ENCODE measurements at regions not wholly inside any gene's neighbourhood (a gene's known extent, or its start where the extent isn't known, plus 50 kb on each side); places are given as distances from the start of the nearest gene placed in this dataset.

DNA sequence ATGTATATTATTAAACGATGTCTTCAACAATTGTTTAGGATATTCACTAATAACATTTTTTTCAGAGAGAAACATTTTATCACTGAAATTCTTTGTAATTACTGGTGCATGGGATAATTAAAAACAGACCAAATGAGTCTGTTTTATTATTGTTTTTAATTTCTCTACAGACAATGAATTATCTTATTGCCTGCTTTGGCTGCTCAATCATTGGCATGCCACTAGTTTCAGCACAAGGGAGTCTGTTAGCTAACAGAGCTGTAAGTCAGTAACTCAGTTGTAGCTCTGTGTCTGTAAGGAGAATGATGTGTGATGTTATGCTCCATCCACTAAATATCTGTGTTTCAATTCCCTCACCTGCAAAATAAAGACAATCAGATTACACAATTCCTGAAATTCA, 443.9 kb downstream of the PRR16 start:
- H3K36me3 Mint-ChIP-seq: no peaks in the 10 kb centered on the region
- no peaks in the 10 kb centered on the region for H3K27me3 Mint-ChIP-seq
- no peak overlapping the region for H3K4me3 Mint-ChIP-seq
- H3K9me3 Mint-ChIP-seq: no peaks in the 10 kb centered on the region
- no peak for TF ChIP-seq CTCF (conservative IDR thresholded peaks at IDR 0.05)
- no peak overlapping the region for H3K27ac Mint-ChIP-seq
- no peaks in the 10 kb centered on the region for H3K4me1 Mint-ChIP-seq (ENCODE audit: unreplicated experiment)
- DNase-seq (ENCODE audit: extremely low spot score, unreplicated experiment): no peak

- Mint-ChIP-seq H3K4me1 (ENCODE audit: unreplicated experiment) (no peaks in the 10 kb centered on the region), H3K4me3 (no peak overlapping the region), H3K27me3 (no peaks in the 10 kb centered on the region), H3K36me3 (no peaks in the 10 kb centered on the region), H3K9me3 (no peaks in the 10 kb centered on the region), H3K27ac (no peak overlapping the region)
- DNase-seq (ENCODE audit: extremely low spot score, unreplicated experiment): no peak
- TF ChIP-seq CTCF (conservative IDR thresholded peaks at IDR 0.05): no peak
These were observed 446.5 kb downstream of the PRR16 start for GRCh38 chr5:120910629-120911028.

- Mint-ChIP-seq H3K36me3 (no peaks in the 10 kb centered on the region), H3K27me3 (no peaks in the 10 kb centered on the region), H3K9me3 (no peaks in the 10 kb centered on the region), H3K4me1 (ENCODE audit: unreplicated experiment) (no peaks in the 10 kb centered on the region), H3K4me3 (no peak overlapping the region), H3K27ac (no peak overlapping the region)
- no peak for DNase-seq (ENCODE audit: extremely low spot score, unreplicated experiment)
- TF ChIP-seq CTCF (conservative IDR thresholded peaks at IDR 0.05): no peak
These were observed 449.3 kb downstream of the PRR16 start for GRCh38 chr5:120913396-120913795.

- Mint-ChIP-seq H3K9me3 (no peaks in the 10 kb centered on the region), H3K4me3 (no peak overlapping the region), H3K27me3 (no peaks in the 10 kb centered on the region), H3K36me3 (no peaks in the 10 kb centered on the region), H3K27ac (no peak overlapping the region), H3K4me1 (ENCODE audit: unreplicated experiment) (no peaks in the 10 kb centered on the region)
- no peak for TF ChIP-seq CTCF (conservative IDR thresholded peaks at IDR 0.05)
- no peak for DNase-seq (ENCODE audit: extremely low spot score, unreplicated experiment)
These were observed 453.2 kb downstream of the PRR16 start for GRCh38 chr5:120917214-120917758.

DNA sequence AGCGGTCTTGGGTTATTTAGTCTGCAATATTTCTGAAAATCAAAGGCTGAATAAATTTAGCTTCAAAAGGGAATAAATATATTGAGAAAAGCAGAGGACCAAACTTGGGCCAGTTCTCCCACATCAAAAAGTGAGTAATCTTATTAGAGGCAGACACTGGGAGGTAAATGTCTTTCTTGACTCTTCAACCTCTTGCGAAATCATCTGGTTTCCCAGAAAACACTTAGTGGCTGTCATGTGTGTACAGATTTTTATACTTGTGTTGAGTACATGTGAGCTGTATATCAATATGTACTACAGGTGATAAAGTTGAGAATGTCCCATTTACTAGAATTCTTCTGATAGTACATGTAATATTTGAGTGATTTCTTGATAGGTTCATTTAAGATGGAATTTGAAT, 454.9 kb downstream of the PRR16 start:
- no peaks in the 10 kb centered on the region for H3K4me1 Mint-ChIP-seq (ENCODE audit: unreplicated experiment)
- no peak for TF ChIP-seq CTCF (conservative IDR thresholded peaks at IDR 0.05)
- H3K9me3 Mint-ChIP-seq: no peaks in the 10 kb centered on the region
- H3K27ac Mint-ChIP-seq: no peak overlapping the region
- H3K4me3 Mint-ChIP-seq: no peak overlapping the region
- no peaks in the 10 kb centered on the region for H3K36me3 Mint-ChIP-seq
- no peaks in the 10 kb centered on the region for H3K27me3 Mint-ChIP-seq
- DNase-seq (ENCODE audit: extremely low spot score, unreplicated experiment): no peak

DNA sequence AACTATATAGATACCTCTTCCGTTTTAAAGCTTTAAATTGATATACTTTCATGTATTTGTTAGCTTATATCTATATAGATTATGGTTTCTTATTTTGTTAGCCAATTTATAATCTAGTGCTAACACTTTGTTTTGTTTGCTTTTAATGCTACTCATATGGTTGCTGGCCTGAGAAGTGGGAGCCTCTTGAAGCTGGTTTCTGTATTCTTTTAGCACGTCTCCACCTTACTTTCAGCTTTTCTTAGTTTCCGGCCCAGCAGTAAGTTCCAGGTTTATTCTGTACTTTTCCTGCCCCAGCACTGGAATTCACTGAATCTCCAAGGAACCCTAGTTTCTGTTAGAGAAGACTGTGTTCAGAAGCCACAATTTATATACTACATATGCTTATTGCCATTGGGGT, 458.9 kb downstream of the PRR16 start:
- Mint-ChIP-seq H3K27me3 (no peaks in the 10 kb centered on the region), H3K36me3 (no peaks in the 10 kb centered on the region), H3K4me1 (ENCODE audit: unreplicated experiment) (no peaks in the 10 kb centered on the region), H3K4me3 (no peak overlapping the region), H3K27ac (no peak overlapping the region), H3K9me3 (no peaks in the 10 kb centered on the region)
- no peak for DNase-seq (ENCODE audit: extremely low spot score, unreplicated experiment)
- TF ChIP-seq CTCF (conservative IDR thresholded peaks at IDR 0.05): no peak
